Astrocyte (in vitro differentiated cells and primary cell): ENCODE measurements at regions not wholly inside any gene's neighbourhood (a gene's known extent, or its start where the extent isn't known, plus 50 kb on each side); places are given as distances from the start of the nearest gene placed in this dataset.

Source experiments
- DNase-seq: peaks from one replicate; pipeline ENCODE4 v3.0.0-alpha.2; 2010; ENCODE audit warnings: low read depth
- FAIRE-seq: peaks from 2 replicates; lab custom pipeline; 2011; peaks lifted over from hg19 to GRCh38; lab: Jason Lieb, UNC
- H2AFZ ChIP-seq: 2 replicates; pipeline ENCODE4 v1.6.0; 2012; ENCODE audit warnings: low read depth, low read length, inconsistent platforms
- H3K27ac ChIP-seq: 2 replicates; pipeline ENCODE4 v1.5.1; 2011; ENCODE audit warnings: low read depth, low read length, inconsistent platforms
- H3K27me3 ChIP-seq: 2 replicates; pipeline ENCODE4 v1.6.0; 2011; ENCODE audit warnings: low read length, inconsistent platforms; ENCODE audit not compliant: insufficient read depth
- H3K36me3 ChIP-seq: 2 replicates; pipeline ENCODE4 v1.5.1; 2011; ENCODE audit warnings: low read length, inconsistent platforms; ENCODE audit not compliant: insufficient read depth
- H3K4me1 ChIP-seq: 2 replicates; pipeline ENCODE4 v1.5.1; 2011; ENCODE audit warnings: low read length, inconsistent platforms; ENCODE audit not compliant: insufficient read depth
- H3K4me2 ChIP-seq: 2 replicates; pipeline ENCODE4 v1.6.0; 2012; ENCODE audit warnings: low read length, inconsistent platforms
- H3K4me3 ChIP-seq: 2 replicates; pipeline ENCODE4 v1.5.1; 2011; ENCODE audit warnings: low read depth, mild to moderate bottlenecking, low read length, inconsistent platforms; ENCODE audit not compliant: insufficient read depth
- H3K79me2 ChIP-seq: 2 replicates; pipeline ENCODE4 v1.6.0; 2012; ENCODE audit warnings: mild to moderate bottlenecking, low read length, inconsistent platforms; ENCODE audit not compliant: insufficient read depth
- H3K9ac ChIP-seq: 2 replicates; pipeline ENCODE4 v1.6.0; 2012; ENCODE audit warnings: mild to moderate bottlenecking, low read length, inconsistent platforms
- H3K9me3 ChIP-seq: 2 replicates; pipeline ENCODE4 v1.5.1; 2012; ENCODE audit warnings: low read depth, mild to moderate bottlenecking, low read length, inconsistent platforms; ENCODE audit not compliant: insufficient read depth
- H4K20me1 ChIP-seq: 2 replicates; pipeline ENCODE4 v1.6.0; 2012; ENCODE audit warnings: low read length, inconsistent platforms; ENCODE audit not compliant: insufficient read depth
- H3K27ac Mint-ChIP-seq: one replicate; pipeline ENCODE4 v1.8.0; 2021; ENCODE audit warnings: mild to moderate bottlenecking, mixed read lengths; ENCODE audit not compliant: unreplicated experiment
- H3K27me3 Mint-ChIP-seq: one replicate; pipeline ENCODE4 v1.8.0; 2021; ENCODE audit warnings: low read depth, mixed read lengths; ENCODE audit not compliant: unreplicated experiment
- H3K36me3 Mint-ChIP-seq: one replicate; pipeline ENCODE4 v1.8.0; 2021; ENCODE audit warnings: low read depth, mixed read lengths; ENCODE audit not compliant: unreplicated experiment
- H3K4me1 Mint-ChIP-seq: one replicate; pipeline ENCODE4 v1.8.0; 2021; ENCODE audit warnings: low read depth, mixed read lengths; ENCODE audit not compliant: unreplicated experiment
- H3K4me3 Mint-ChIP-seq: one replicate; pipeline ENCODE4 v1.8.0; 2021; ENCODE audit warnings: mild to moderate bottlenecking, moderate library complexity, mixed read lengths; ENCODE audit not compliant: unreplicated experiment
- H3K9me3 Mint-ChIP-seq: one replicate; pipeline ENCODE4 v1.8.0; 2021; ENCODE audit warnings: mild to moderate bottlenecking, mixed read lengths; ENCODE audit not compliant: unreplicated experiment
- EZH2 ChIP-seq: IDR thresholded peaks from 2 replicates; pipeline ENCODE4 v1.6.1; 2012; ENCODE audit warnings: mild to moderate bottlenecking, low read length, inconsistent platforms; ENCODE audit not compliant: insufficient read depth
- TF ChIP-seq, protein P1 (sequence below): IDR thresholded peaks from 2 replicates; pipeline ENCODE4 v1.5.1; 2011; ENCODE audit warnings: low read depth, mild to moderate bottlenecking, inconsistent platforms, low read length, moderate library complexity; ENCODE audit not compliant: insufficient read depth

DNA sequence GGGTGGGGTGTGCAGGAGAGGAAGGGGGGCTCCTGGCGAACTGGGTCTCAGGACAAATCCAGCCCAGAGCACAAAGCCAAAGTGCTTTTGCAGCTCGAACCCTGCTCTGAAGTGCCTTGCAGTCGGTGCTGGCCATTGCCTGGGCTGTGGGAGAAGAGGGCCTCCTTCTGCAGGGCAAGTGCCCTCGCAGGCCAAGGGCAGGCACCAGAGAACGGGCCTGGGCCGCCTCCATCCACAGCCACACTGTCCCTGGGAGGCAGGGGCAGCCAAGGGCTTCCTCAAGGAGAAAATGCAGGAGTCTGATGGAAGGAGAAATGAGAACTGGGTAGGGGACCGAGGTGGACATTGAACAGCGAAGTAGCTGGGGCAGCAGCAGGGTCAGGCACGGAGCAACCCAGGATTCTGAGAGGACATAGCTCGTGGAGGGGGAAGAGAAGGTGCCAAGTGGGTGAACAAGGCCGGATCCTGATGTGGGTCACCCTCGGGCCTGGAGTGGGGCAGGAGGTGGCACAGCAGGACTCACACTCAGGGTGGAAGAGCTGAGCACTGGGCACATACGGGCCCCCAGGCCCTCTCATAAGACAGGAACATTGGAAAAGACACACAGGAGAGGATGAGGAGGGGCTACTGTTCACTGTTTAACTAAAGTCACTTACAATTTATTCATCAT, 312.8 kb upstream of the SALL3 start:
- Histone ChIP-seq H3K27ac (no peak overlapping the region), H3K4me1 (no peaks in the 10 kb centered on the region), H3K4me2 (no peak overlapping the region), H3K79me2 (no peaks in the 10 kb centered on the region), H3K36me3 (no peaks in the 10 kb centered on the region), H3K9me3 (peaks cover 9% of the 10 kb centered on the region), H2AFZ (no peak overlapping the region), H3K9ac (no peak overlapping the region), H3K4me3 (no peak overlapping the region), H3K27me3 (no peaks in the 10 kb centered on the region), H4K20me1 (no peaks in the 10 kb centered on the region)
- Mint-ChIP-seq H3K4me1 (no peaks in the 10 kb centered on the region), H3K27me3 (no peaks in the 10 kb centered on the region), H3K27ac (no peak overlapping the region), H3K9me3 (peaks cover 14% of the 10 kb centered on the region), H3K4me3 (no peak overlapping the region), H3K36me3 (no peaks in the 10 kb centered on the region)
- no peak for DNase-seq
- FAIRE-seq, result no peak
- no peak for TF ChIP-seq EZH2
- TF ChIP-seq, protein P1, sequence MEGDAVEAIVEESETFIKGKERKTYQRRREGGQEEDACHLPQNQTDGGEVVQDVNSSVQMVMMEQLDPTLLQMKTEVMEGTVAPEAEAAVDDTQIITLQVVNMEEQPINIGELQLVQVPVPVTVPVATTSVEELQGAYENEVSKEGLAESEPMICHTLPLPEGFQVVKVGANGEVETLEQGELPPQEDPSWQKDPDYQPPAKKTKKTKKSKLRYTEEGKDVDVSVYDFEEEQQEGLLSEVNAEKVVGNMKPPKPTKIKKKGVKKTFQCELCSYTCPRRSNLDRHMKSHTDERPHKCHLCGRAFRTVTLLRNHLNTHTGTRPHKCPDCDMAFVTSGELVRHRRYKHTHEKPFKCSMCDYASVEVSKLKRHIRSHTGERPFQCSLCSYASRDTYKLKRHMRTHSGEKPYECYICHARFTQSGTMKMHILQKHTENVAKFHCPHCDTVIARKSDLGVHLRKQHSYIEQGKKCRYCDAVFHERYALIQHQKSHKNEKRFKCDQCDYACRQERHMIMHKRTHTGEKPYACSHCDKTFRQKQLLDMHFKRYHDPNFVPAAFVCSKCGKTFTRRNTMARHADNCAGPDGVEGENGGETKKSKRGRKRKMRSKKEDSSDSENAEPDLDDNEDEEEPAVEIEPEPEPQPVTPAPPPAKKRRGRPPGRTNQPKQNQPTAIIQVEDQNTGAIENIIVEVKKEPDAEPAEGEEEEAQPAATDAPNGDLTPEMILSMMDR, result no peak

DNA sequence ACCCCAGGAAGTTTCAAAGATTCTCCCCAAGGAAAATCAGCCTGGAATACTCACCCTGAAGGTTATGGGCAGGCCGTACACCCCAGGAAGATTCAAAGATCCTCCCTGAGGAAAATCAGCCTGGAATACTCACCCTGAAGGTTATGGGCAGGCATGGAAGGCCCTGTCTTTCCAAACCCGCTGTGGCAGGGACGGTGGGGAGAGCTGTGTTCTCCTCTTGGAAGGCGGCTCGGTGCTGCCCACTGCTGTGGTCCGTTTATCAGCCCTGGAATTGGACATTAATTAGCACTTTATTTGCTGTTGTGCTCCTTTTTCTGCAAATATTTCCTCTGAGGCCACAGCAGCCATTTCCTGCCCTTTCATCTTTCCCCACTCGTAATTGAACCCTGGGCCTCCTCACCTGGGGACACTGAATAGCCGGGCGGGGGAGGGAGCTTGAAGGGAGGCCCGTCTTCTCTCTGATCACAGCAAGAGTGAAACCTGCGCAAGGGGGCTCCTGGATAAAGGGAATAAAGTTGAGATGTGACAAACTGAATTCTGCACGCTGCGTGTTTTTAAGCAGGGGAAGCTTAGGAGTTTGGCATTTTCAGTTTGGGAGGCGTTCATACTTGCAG, 308.7 kb upstream of the SALL3 start:
- Mint-ChIP-seq H3K27ac (no peak overlapping the region), H3K27me3 (no peaks in the 10 kb centered on the region), H3K4me3 (no peak overlapping the region), H3K4me1 (no peaks in the 10 kb centered on the region), H3K9me3 (peaks cover 14% of the 10 kb centered on the region), H3K36me3 (no peaks in the 10 kb centered on the region)
- Histone ChIP-seq H3K9me3 (peaks cover 12% of the 10 kb centered on the region), H3K36me3 (no peaks in the 10 kb centered on the region), H3K4me3 (no peak overlapping the region), H3K27me3 (no peaks in the 10 kb centered on the region), H3K4me2 (no peak overlapping the region), H3K79me2 (no peaks in the 10 kb centered on the region), H4K20me1 (no peaks in the 10 kb centered on the region), H3K4me1 (no peaks in the 10 kb centered on the region), H3K27ac (no peak overlapping the region), H3K9ac (no peak overlapping the region), H2AFZ (no peak overlapping the region)
- no peak for DNase-seq
- TF ChIP-seq, protein P1, result no peak
- no peak for TF ChIP-seq EZH2
- FAIRE-seq, result no peak

DNA sequence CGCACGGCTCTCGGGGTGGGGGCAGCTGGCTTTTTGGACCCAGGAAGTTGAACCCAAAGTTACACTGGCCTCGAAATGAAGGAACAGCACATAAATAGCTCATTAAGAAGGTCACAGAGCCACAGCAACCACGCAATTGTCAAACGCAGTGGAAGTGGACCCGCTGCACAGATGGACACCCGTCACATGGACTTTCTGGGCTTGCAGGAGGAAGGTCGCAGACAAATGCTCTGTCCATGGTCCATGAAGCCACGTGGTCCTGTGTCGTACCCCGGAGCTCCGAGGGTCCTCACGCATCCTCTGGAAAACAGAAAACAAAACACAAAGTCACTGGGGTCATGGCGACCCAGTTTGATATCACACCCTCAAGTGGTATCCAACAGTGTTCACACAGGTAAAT, 308.1 kb upstream of the SALL3 start:
- FAIRE-seq (no peak), DNase-seq (no peak)
- H3K4me3 Mint-ChIP-seq, result no peak overlapping the region
- no peaks in the 10 kb centered on the region for H3K36me3 ChIP-seq
- no peak overlapping the region for H3K9ac ChIP-seq
- peaks cover 16% of the 10 kb centered on the region for H3K9me3 Mint-ChIP-seq
- H3K36me3 Mint-ChIP-seq, result no peaks in the 10 kb centered on the region
- no peaks in the 10 kb centered on the region for H4K20me1 ChIP-seq
- H3K27me3 ChIP-seq, result no peaks in the 10 kb centered on the region
- no peak overlapping the region for H3K27ac ChIP-seq
- H3K4me3 ChIP-seq, result no peak overlapping the region
- TF ChIP-seq, protein P1, result no peak
- no peaks in the 10 kb centered on the region for H3K4me1 ChIP-seq
- H3K27ac Mint-ChIP-seq, result no peak overlapping the region
- H3K79me2 ChIP-seq, result no peaks in the 10 kb centered on the region
- H3K4me1 Mint-ChIP-seq, result no peaks in the 10 kb centered on the region
- no peak overlapping the region for H2AFZ ChIP-seq
- H3K4me2 ChIP-seq, result no peak overlapping the region
- H3K27me3 Mint-ChIP-seq, result no peaks in the 10 kb centered on the region
- H3K9me3 ChIP-seq, result peaks cover 12% of the 10 kb centered on the region
